Thyroid gland (tissue), 4 donors: ENCODE measurements at regions not wholly inside any gene's neighbourhood (a gene's known extent, or its start where the extent isn't known, plus 50 kb on each side); places are given as distances from the start of the nearest gene placed in this dataset.

Experiments used
- CTCF ChIP-seq, 6 experiments: fragments of 200-600 bp in 3 of 6; fragments of 450-650 bp in 3 of 6; sonication (generic) in 3 of 6; IDR thresholded peaks; one replicate each; pipeline ENCODE4 v1.5.1; 2016 to 2019; ENCODE audit warnings: antibody characterized with exemption in 6 of 6, mild to moderate bottlenecking in 2 of 6, inconsistent platforms in 1 of 6, moderate library complexity in 1 of 6
- POLR2A ChIP-seq, 2 donors: fragments of 450-650 bp; IDR thresholded peaks; one replicate each; pipeline ENCODE4 v1.6.1; 2017; ENCODE audit warnings: antibody characterized with exemption in 2 of 2, mild to moderate bottlenecking in 2 of 2, moderate library complexity in 1 of 2

GRCh38 chr1:101128846-101129245, 103.3 kb upstream of the DPH5 start:
- TF ChIP-seq CTCF (IDR thresholded peaks at IDR 0.05) (no peak), POLR2A (IDR thresholded peaks at IDR 0.05) (no peak)
